Middle frontal gyrus (tissue), 1 donor: ENCODE measurements at regions not wholly inside any gene's neighbourhood (a gene's known extent, or its start where the extent isn't known, plus 50 kb on each side); places are given as distances from the start of the nearest gene placed in this dataset.

Experiments
- DNase-seq: peaks from one replicate; pipeline ENCODE4 v3.0.0-alpha.2; 2015; ENCODE audit warnings: low spot score; ENCODE audit errors: extremely low spot score

GRCh38 chr5:82809420-82810143 lies 267.6 kb downstream of the TMEM167A start:
- no peak for DNase-seq

GRCh38 chr5:82808960-82809359 lies 268.2 kb downstream of the TMEM167A start:
- DNase-seq = no peak

- no peak for DNase-seq
Measured at GRCh38 chr5:82807021-82807420, 270.2 kb downstream of the TMEM167A start.

- no peak for DNase-seq
Measured at GRCh38 chr5:82806513-82806912, 270.7 kb downstream of the TMEM167A start.

- DNase-seq = no peak
Measured at GRCh38 chr5:82804155-82804690, 273.0 kb downstream of the TMEM167A start.

- no peak for DNase-seq
Measured at GRCh38 chr5:82802954-82803353, 274.2 kb downstream of the TMEM167A start.

GRCh38 chr5:82800826-82801225 lies 276.4 kb downstream of the TMEM167A start:
- DNase-seq = no peak

GRCh38 chr5:82799361-82800077 lies 277.7 kb downstream of the TMEM167A start:
- no peak for DNase-seq

GRCh38 chr5:82798676-82799075 lies 278.5 kb downstream of the TMEM167A start:
- DNase-seq = no peak

GRCh38 chr5:82796643-82797416 lies 280.4 kb downstream of the TMEM167A start:
- no peak for DNase-seq

GRCh38 chr5:82794876-82795275 lies 282.3 kb downstream of the TMEM167A start:
- no peak for DNase-seq

- no peak for DNase-seq
Measured at GRCh38 chr5:82793808-82794419, 283.3 kb downstream of the TMEM167A start.

GRCh38 chr5:82792096-82792495 lies 285.1 kb downstream of the TMEM167A start:
- no peak for DNase-seq

- no peak for DNase-seq
Measured at GRCh38 chr5:82789095-82789494, 288.1 kb downstream of the TMEM167A start.

GRCh38 chr5:82786748-82787147 lies 290.4 kb downstream of the TMEM167A start:
- DNase-seq = no peak

GRCh38 chr5:82785882-82786509 lies 291.2 kb downstream of the TMEM167A start:
- DNase-seq = no peak

GRCh38 chr5:82785456-82785855 lies 291.7 kb downstream of the TMEM167A start:
- no peak for DNase-seq

GRCh38 chr5:82784521-82784920 lies 292.7 kb downstream of the TMEM167A start:
- DNase-seq = no peak

- no peak for DNase-seq
Measured at GRCh38 chr5:82777106-82777505, 300.1 kb downstream of the TMEM167A start.

- DNase-seq = no peak
Measured at GRCh38 chr5:82772281-82772680, 304.9 kb downstream of the TMEM167A start.

GRCh38 chr5:82766206-82766605 lies 311.0 kb downstream of the TMEM167A start:
- no peak for DNase-seq
